NCI-H774 (cell line): ENCODE measurements at regions not wholly inside any gene's neighbourhood (a gene's known extent, or its start where the extent isn't known, plus 50 kb on each side); places are given as distances from the start of the nearest gene placed in this dataset.
"Not testable (repeated sequence)": the region's sequence is repeated elsewhere in the genome, so short reads cannot be mapped to it uniquely, and the experiment has no call there.

ENCODE experiments used
- DNase-seq: peaks from one replicate; lab custom pipeline; 2025; lab: John Stamatoyannopoulos, UW

- peak; percentile 21 for DNase-seq
Observed at GRCh38 chr4:38279650-38280322, 319.6 kb downstream of the PTTG2 start.

- no peak for DNase-seq
Observed at GRCh38 chr4:38280323-38280706, 320.1 kb downstream of the PTTG2 start.

GRCh38 chr4:38281371-38282071 is 321.3 kb downstream of the PTTG2 start:
- no peak for DNase-seq

GRCh38 chr4:38283724-38284123 is 323.5 kb downstream of the PTTG2 start:
- no peak for DNase-seq

- no peak for DNase-seq
Observed at GRCh38 chr4:38284294-38285030, 324.3 kb downstream of the PTTG2 start.

- DNase-seq = no peak
Observed at GRCh38 chr4:38287101-38287851, 327.1 kb downstream of the PTTG2 start.

GRCh38 chr4:38289553-38289952 is 329.4 kb downstream of the PTTG2 start:
- no peak for DNase-seq

GRCh38 chr4:38290366-38290765 is 330.2 kb downstream of the PTTG2 start:
- DNase-seq = no peak

GRCh38 chr4:38290914-38291313 is 330.7 kb downstream of the PTTG2 start:
- DNase-seq = no peak

- no peak for DNase-seq
Observed at GRCh38 chr4:38292529-38292928, 332.3 kb downstream of the PTTG2 start.

- DNase-seq = no peak
Observed at GRCh38 chr4:38294238-38294637, 334.0 kb downstream of the PTTG2 start.

- no peak for DNase-seq
Observed at GRCh38 chr4:38297061-38297460, 336.9 kb downstream of the PTTG2 start.

- DNase-seq = no peak
Observed at GRCh38 chr4:38298868-38299713, 338.9 kb downstream of the PTTG2 start.

GRCh38 chr4:38302910-38303309 is 342.7 kb downstream of the PTTG2 start:
- no peak for DNase-seq

GRCh38 chr4:38304460-38304859 is 344.3 kb downstream of the PTTG2 start:
- DNase-seq = not testable (repeated sequence)

GRCh38 chr4:38306482-38307071 is 346.4 kb downstream of the PTTG2 start:
- DNase-seq = no peak

- no peak for DNase-seq
Observed at GRCh38 chr4:38308728-38309311, 348.6 kb downstream of the PTTG2 start.

GRCh38 chr4:38309471-38309870 is 349.3 kb downstream of the PTTG2 start:
- DNase-seq = no peak

GRCh38 chr4:38310446-38311043 is 350.3 kb downstream of the PTTG2 start:
- DNase-seq = no peak

- no peak for DNase-seq
Observed at GRCh38 chr4:38311495-38312126, 351.4 kb downstream of the PTTG2 start.
